ENCODE measurements at regions not wholly inside any gene's neighbourhood (a gene's known extent, or its start where the extent isn't known, plus 50 kb on each side); places are given as distances from the start of the nearest gene placed in this dataset.

DNA sequence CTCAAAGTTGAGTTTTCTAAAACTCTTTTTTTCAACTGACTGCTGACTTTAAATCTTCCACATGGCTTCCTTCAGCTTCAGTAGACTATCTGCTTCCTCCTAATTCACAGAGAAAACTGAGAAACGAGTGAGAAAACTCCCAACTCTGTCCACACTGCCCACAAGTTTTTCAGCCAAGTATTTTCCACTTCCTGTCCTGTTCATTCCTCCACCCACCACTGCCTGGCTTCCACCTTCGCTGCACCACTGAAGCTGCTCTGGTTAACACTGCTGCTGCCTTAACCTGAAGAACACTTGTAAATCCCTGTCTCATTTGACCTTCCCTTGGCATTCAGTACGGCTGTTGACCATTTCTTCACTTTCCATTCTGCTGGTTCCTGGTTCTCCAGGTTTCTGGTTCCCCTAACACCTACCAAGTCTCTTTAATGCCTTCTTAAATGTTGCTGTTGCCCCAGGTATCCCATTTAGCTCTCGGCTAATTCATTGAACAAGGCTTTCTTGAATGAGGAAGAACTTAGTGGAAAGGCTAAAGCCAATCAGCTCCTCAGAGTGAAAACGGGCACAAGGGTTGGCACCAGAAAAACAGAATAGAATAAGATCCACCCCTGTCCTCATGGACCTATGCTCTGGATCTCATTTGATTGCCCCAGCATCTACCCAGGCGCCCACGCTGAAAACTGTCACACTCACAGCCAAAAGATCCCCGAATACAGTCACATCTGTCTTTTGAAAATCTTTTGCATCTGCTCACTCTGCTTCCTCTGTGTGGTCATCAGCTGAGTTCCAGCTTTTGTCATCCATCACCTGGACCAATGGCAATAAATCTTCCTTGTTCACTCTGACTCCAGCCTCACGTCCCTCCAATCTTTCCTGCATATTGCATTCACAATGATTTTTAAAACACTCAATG, 104.4 kb upstream of the TAB2 start:
- Histone ChIP-seq H3K4me2 (ENCODE audit: low read length) (no peak overlapping the region), H3K9me2 (replicated peaks; ENCODE audit: low read length) (no peaks in the 10 kb centered on the region), H4K20me1 (ENCODE audit: low read length) (no peaks in the 10 kb centered on the region), H3K36me3 (ENCODE audit: low read depth, low read length) (no peaks in the 10 kb centered on the region), H3K4me3 (ENCODE audit: low read length) (no peak overlapping the region), H2AFZ (ENCODE audit: low read length) (no peak overlapping the region), H3K9me3 (ENCODE audit: low read length) (no peaks in the 10 kb centered on the region), H3K4me1 (ENCODE audit: insufficient read depth, low read length) (no peaks in the 10 kb centered on the region), H3F3A (ENCODE audit: low read length, unreplicated experiment) (no peaks in the 10 kb centered on the region), H3K9ac (ENCODE audit: low read length) (no peak overlapping the region), H3K27me3 (ENCODE audit: low read length) (no peaks in the 10 kb centered on the region), H3K79me2 (ENCODE audit: low read length) (no peaks in the 10 kb centered on the region), H3K27ac (ENCODE audit: low read length) (no peak overlapping the region)
- TF ChIP-seq EZH2 (IDR thresholded peaks at IDR 0.05; ENCODE audit: low read length, unreplicated experiment) (no peak), EZH2phosphoT487 (IDR thresholded peaks at IDR 0.05; ENCODE audit: borderline replicate concordance, low read length) (no peak)
- TF ChIP-seq, protein P1, sequence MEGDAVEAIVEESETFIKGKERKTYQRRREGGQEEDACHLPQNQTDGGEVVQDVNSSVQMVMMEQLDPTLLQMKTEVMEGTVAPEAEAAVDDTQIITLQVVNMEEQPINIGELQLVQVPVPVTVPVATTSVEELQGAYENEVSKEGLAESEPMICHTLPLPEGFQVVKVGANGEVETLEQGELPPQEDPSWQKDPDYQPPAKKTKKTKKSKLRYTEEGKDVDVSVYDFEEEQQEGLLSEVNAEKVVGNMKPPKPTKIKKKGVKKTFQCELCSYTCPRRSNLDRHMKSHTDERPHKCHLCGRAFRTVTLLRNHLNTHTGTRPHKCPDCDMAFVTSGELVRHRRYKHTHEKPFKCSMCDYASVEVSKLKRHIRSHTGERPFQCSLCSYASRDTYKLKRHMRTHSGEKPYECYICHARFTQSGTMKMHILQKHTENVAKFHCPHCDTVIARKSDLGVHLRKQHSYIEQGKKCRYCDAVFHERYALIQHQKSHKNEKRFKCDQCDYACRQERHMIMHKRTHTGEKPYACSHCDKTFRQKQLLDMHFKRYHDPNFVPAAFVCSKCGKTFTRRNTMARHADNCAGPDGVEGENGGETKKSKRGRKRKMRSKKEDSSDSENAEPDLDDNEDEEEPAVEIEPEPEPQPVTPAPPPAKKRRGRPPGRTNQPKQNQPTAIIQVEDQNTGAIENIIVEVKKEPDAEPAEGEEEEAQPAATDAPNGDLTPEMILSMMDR (conservative IDR thresholded peaks at IDR 0.05; ENCODE audit: low read depth, low read length): no peak
- ATAC-seq (no peak), DNase-seq (no peak)
- ChIA-PET POLR2A (ENCODE audit: unreplicated experiment) (no interaction called here), CTCF (no interaction called here)
- BruUV-seq (replicated peaks): no TSS peak
- intact Hi-C loops (cut with micrococcal nuclease): no loop called here

DNA sequence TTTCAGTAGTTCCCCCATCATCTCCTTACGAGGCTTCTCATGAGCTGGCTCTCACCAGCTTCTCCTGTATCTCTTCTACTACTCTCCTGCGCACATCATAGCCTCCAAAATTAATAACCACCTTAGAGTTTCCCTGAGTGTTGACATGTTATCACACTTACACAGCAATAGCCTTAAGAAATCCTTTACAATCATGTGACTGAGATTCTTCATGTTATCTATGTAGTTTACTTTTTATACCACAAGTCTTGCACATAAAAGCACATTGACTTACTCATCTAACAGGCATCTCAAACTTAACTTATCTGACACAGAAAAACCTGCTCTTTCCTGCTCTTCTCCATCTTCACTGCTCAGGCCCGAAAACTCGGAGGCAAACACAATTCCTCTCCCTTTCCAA, 103.7 kb upstream of the TAB2 start:
- no peak for ATAC-seq
- Histone ChIP-seq H3K27ac (ENCODE audit: low read length) (no peak overlapping the region), H2AFZ (ENCODE audit: low read length) (no peak overlapping the region), H3K9me2 (replicated peaks; ENCODE audit: low read length) (no peaks in the 10 kb centered on the region), H3K4me3 (ENCODE audit: low read length) (no peak overlapping the region), H3K4me2 (ENCODE audit: low read length) (no peak overlapping the region), H3K27me3 (ENCODE audit: low read length) (no peaks in the 10 kb centered on the region), H3K79me2 (ENCODE audit: low read length) (no peaks in the 10 kb centered on the region), H3K9ac (ENCODE audit: low read length) (no peak overlapping the region), H3K36me3 (ENCODE audit: low read depth, low read length) (no peaks in the 10 kb centered on the region), H3F3A (ENCODE audit: low read length, unreplicated experiment) (no peaks in the 10 kb centered on the region), H4K20me1 (ENCODE audit: low read length) (no peaks in the 10 kb centered on the region), H3K9me3 (ENCODE audit: low read length) (no peaks in the 10 kb centered on the region), H3K4me1 (ENCODE audit: insufficient read depth, low read length) (no peaks in the 10 kb centered on the region)
- peak; percentile 7 for DNase-seq
- BruUV-seq (replicated peaks): no TSS peak
- TF ChIP-seq, protein P1 (conservative IDR thresholded peaks at IDR 0.05; ENCODE audit: low read depth, low read length): no peak
- no peak for TF ChIP-seq EZH2phosphoT487 (IDR thresholded peaks at IDR 0.05; ENCODE audit: borderline replicate concordance, low read length)
- no peak for TF ChIP-seq EZH2 (IDR thresholded peaks at IDR 0.05; ENCODE audit: low read length, unreplicated experiment)
- CTCF ChIA-PET: no interaction called here
- intact Hi-C loops (cut with micrococcal nuclease): no loop called here
- POLR2A ChIA-PET (ENCODE audit: unreplicated experiment): no interaction called here

DNA sequence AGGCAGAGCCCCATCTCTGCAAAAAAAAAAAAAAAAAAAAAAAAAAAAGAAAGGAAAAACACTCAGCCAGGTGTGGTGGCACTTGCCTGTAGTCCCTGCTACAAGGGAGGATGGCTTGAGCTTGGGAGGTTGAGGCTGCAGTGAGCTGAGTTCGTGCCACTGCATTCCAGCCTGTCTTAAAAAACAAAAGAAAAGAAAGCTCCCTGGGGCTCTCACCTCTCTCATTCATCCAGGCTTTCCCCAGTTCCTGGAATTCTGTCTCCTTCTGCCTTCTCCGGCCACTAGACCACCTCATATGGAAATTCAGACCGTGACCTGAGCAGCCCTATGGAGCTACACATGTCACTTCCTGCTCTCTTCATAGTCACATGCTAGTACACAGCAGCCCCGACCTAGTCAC, 101.1 kb upstream of the TAB2 start:
- H3K27me3 ChIP-seq (ENCODE audit: low read length): no peaks in the 10 kb centered on the region
- H3K4me3 ChIP-seq (ENCODE audit: low read length): no peak overlapping the region
- no peak for DNase-seq
- ATAC-seq: no peak
- no peak overlapping the region for H3K27ac ChIP-seq (ENCODE audit: low read length)
- no peaks in the 10 kb centered on the region for H3K36me3 ChIP-seq (ENCODE audit: low read depth, low read length)
- intact Hi-C loops (cut with micrococcal nuclease): no loop called here
- TF ChIP-seq, protein P1 (conservative IDR thresholded peaks at IDR 0.05; ENCODE audit: low read depth, low read length): no peak
- TF ChIP-seq EZH2 (IDR thresholded peaks at IDR 0.05; ENCODE audit: low read length, unreplicated experiment) (no peak), EZH2phosphoT487 (IDR thresholded peaks at IDR 0.05; ENCODE audit: borderline replicate concordance, low read length) (no peak)
- H3K9ac ChIP-seq (ENCODE audit: low read length): no peak overlapping the region
- no peaks in the 10 kb centered on the region for H4K20me1 ChIP-seq (ENCODE audit: low read length)
- H3K9me2 ChIP-seq (replicated peaks; ENCODE audit: low read length): no peaks in the 10 kb centered on the region
- H3K79me2 ChIP-seq (ENCODE audit: low read length): no peaks in the 10 kb centered on the region
- no peaks in the 10 kb centered on the region for H3K9me3 ChIP-seq (ENCODE audit: low read length)
- H3F3A ChIP-seq (ENCODE audit: low read length, unreplicated experiment): no peaks in the 10 kb centered on the region
- no TSS peak for BruUV-seq (replicated peaks)
- H3K4me2 ChIP-seq (ENCODE audit: low read length): no peak overlapping the region
- POLR2A ChIA-PET (ENCODE audit: unreplicated experiment): no interaction called here
- H2AFZ ChIP-seq (ENCODE audit: low read length): no peak overlapping the region
- H3K4me1 ChIP-seq (ENCODE audit: insufficient read depth, low read length): no peaks in the 10 kb centered on the region
- CTCF ChIA-PET: no interaction called here
